ENCODE measurements at regions not wholly inside any gene's neighbourhood (a gene's known extent, or its start where the extent isn't known, plus 50 kb on each side); places are given as distances from the start of the nearest gene placed in this dataset.

DNA sequence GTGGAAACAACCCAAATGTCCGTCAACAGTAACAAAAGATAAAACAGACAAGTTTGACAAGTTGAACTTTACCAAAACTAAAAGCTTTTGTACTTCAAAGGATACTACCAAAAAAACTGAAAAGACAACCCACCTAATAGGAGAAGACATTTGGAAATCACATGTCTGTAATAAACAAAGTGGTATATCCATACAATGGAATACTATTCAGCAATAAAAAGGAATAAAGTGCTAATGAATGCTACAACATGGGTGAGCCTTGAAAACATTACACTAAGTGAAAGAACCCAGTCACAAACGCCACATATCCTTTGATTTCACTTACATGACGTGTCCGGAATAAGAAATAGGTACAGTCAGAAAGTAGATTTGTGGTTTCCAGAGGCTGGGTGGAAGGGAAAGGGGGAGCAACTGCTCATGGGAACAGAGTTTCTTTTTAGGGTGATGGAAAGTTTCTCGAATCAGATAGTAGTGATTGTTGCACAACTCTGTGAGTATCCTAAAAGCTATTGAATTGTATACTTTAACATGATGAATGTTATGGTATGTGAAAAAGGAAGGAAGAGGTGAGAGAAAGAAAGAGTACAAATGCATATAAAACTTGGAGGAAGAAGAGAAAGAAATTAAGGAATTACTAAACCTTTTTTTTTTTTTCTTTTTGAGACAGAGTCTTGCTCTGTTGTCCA, 72.7 kb upstream of the ABHD2 start:
- no TSS peak for BruUV-seq (replicated peaks)
- intact Hi-C loops (cut with micrococcal nuclease; ENCODE audit: unreplicated experiment), result no loop called here
- TF ChIP-seq, protein P1, sequence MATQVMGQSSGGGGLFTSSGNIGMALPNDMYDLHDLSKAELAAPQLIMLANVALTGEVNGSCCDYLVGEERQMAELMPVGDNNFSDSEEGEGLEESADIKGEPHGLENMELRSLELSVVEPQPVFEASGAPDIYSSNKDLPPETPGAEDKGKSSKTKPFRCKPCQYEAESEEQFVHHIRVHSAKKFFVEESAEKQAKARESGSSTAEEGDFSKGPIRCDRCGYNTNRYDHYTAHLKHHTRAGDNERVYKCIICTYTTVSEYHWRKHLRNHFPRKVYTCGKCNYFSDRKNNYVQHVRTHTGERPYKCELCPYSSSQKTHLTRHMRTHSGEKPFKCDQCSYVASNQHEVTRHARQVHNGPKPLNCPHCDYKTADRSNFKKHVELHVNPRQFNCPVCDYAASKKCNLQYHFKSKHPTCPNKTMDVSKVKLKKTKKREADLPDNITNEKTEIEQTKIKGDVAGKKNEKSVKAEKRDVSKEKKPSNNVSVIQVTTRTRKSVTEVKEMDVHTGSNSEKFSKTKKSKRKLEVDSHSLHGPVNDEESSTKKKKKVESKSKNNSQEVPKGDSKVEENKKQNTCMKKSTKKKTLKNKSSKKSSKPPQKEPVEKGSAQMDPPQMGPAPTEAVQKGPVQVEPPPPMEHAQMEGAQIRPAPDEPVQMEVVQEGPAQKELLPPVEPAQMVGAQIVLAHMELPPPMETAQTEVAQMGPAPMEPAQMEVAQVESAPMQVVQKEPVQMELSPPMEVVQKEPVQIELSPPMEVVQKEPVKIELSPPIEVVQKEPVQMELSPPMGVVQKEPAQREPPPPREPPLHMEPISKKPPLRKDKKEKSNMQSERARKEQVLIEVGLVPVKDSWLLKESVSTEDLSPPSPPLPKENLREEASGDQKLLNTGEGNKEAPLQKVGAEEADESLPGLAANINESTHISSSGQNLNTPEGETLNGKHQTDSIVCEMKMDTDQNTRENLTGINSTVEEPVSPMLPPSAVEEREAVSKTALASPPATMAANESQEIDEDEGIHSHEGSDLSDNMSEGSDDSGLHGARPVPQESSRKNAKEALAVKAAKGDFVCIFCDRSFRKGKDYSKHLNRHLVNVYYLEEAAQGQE (IDR thresholded peaks at IDR 0.05; ENCODE audit: insufficient read depth in 1 of 2, low read depth in 2 of 2, low read length in 1 of 2), result no peak
- ChIA-PET CTCF (interaction anchor here (0.6 to 0.7 kb wide), 2 partner anchors 110 to 135 kb away, joined by 3 to 8 read pairs; no protein-coding TSS in a partner anchor), POLR2A (no interaction called here)
- H3K36me3 ChIP-seq (ENCODE audit: control insufficient read depth, insufficient read depth, low read length), result no peaks in the 10 kb centered on the region
- H3K27ac ChIP-seq (ENCODE audit: low read length), result peak overlapping the region; percentile 92
- H3K4me3 ChIP-seq (ENCODE audit: low read depth in 2 of 2, low read length in 2 of 2), result no peak overlapping the region
- in situ Hi-C loops (cut with HindIII; ENCODE audit: low pct_unique_long_range_greater_than_20kb, low sequenced_read_pairs), result no loop called here
- peaks cover 32% of the 10 kb centered on the region for H3K4me1 ChIP-seq (ENCODE audit: control insufficient read depth, insufficient read depth, low read length)
- no peaks in the 10 kb centered on the region for H3K27me3 ChIP-seq (ENCODE audit: control insufficient read depth, insufficient read depth, low read length)
- ATAC-seq (no peak), DNase-seq (ENCODE audit: low read depth, low spot score) (no peak)
- peaks cover 3% of the 10 kb centered on the region; the same call in 1 of the 2 replicates for H3K9me3 ChIP-seq (ENCODE audit: control insufficient read depth, insufficient read depth, low read depth, low read length)

DNA sequence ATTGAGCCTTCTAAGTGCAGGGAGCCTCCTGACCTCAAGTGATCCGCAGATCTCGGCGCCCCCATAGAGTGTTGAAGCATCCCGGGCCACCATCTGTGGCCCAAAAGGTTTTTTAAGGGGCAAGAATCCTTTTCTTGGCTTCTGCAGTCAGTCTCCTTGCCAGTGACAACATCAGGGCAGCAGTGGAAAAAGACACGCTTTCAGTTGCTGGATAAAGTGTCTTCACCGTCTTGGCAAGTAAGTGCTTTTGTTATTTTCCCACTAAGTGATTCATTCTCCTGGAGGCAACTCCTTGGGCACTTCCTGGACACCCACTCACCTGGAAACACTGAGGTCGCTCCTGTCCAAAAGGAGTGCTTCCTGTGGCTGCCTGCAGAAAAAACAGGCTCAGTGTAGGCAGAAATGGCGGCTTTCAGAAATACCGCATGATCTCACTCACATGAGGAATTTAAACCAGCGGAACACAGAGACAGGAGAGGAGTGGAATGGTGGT, 71.7 kb upstream of the ABHD2 start:
- peak; percentile 59 for ATAC-seq
- Histone ChIP-seq H3K27ac (ENCODE audit: low read length) (peak overlapping the region; percentile 92), H3K9me3 (ENCODE audit: control insufficient read depth, insufficient read depth, low read depth, low read length) (peaks cover 3% of the 10 kb centered on the region; the same call in 1 of the 2 replicates), H3K4me3 (ENCODE audit: low read depth in 2 of 2, low read length in 2 of 2) (peak overlapping the region in 1 of 2 experiments; percentile 28; a peak in 3 of 4 replicates), H3K27me3 (ENCODE audit: control insufficient read depth, insufficient read depth, low read length) (no peaks in the 10 kb centered on the region), H3K4me1 (ENCODE audit: control insufficient read depth, insufficient read depth, low read length) (peaks cover 32% of the 10 kb centered on the region), H3K36me3 (ENCODE audit: control insufficient read depth, insufficient read depth, low read length) (no peaks in the 10 kb centered on the region)
- CTCF ChIA-PET, result interaction anchor here (0.7 to 1.0 kb wide), 2 partner anchors 52 to 112 kb away, joined by 7 to 10 read pairs; no protein-coding TSS in a partner anchor
- POLR2A ChIA-PET, result no interaction called here
- intact Hi-C loops (cut with micrococcal nuclease; ENCODE audit: unreplicated experiment), result loop anchor here (1.0 kb wide), 1 partner anchor 112 kb away; no protein-coding TSS in a partner anchor
- in situ Hi-C loops (cut with HindIII; ENCODE audit: low pct_unique_long_range_greater_than_20kb, low sequenced_read_pairs), result no loop called here
- no TSS peak for BruUV-seq (replicated peaks)
- DNase-seq (ENCODE audit: low read depth, low spot score), result no peak
- TF ChIP-seq CTCF (IDR thresholded peaks at IDR 0.05) (no peak), POLR2AphosphoS5 (IDR thresholded peaks at IDR 0.05; ENCODE audit: low read depth, low read length) (no peak)

GRCh38 chr15:89017370-89018066, 70.7 kb upstream of the ABHD2 start:
- TF ChIP-seq, protein P1 (IDR thresholded peaks at IDR 0.05; ENCODE audit: insufficient read depth in 1 of 2, low read depth in 2 of 2, low read length in 1 of 2), result no peak
- TF ChIP-seq SIN3A (IDR thresholded peaks at IDR 0.05; ENCODE audit: borderline replicate concordance, insufficient read depth, low read depth, low read length), result no peak
- peak; percentile 95 for TF ChIP-seq CTCF (IDR thresholded peaks at IDR 0.05)
- no peak for TF ChIP-seq POLR2AphosphoS5 (IDR thresholded peaks at IDR 0.05; ENCODE audit: low read depth, low read length)
- TF ChIP-seq TCF7L2 (IDR thresholded peaks at IDR 0.05; ENCODE audit: low read depth, low read length), result peak; percentile 63; the same call in 1 of the 2 replicates
- H3K27ac ChIP-seq (ENCODE audit: low read length), result peak overlapping the region; percentile 92
- ATAC-seq (peak; percentile 90), DNase-seq (ENCODE audit: low read depth, low spot score) (peak; percentile 67)
- BruUV-seq (replicated peaks), result no TSS peak
- H3K36me3 ChIP-seq (ENCODE audit: control insufficient read depth, insufficient read depth, low read length), result no peaks in the 10 kb centered on the region
- H3K9me3 ChIP-seq (ENCODE audit: control insufficient read depth, insufficient read depth, low read depth, low read length), result peaks cover 3% of the 10 kb centered on the region; the same call in 1 of the 2 replicates
- peaks cover 32% of the 10 kb centered on the region for H3K4me1 ChIP-seq (ENCODE audit: control insufficient read depth, insufficient read depth, low read length)
- peak overlapping the region; percentile 24 to 53 for H3K4me3 ChIP-seq (ENCODE audit: low read depth in 2 of 2, low read length in 2 of 2)
- ChIA-PET POLR2A (interaction anchor here (1.2 kb wide), 1 partner anchor 121 kb away, joined by 3 read pairs; no protein-coding TSS in a partner anchor), CTCF (interaction anchor here (0.8 to 1.0 kb wide), 2 partner anchors 113 to 115 kb away, joined by 6 to 10 read pairs; no protein-coding TSS in a partner anchor)
- intact Hi-C loops (cut with micrococcal nuclease; ENCODE audit: unreplicated experiment), result loop anchor here (1.0 kb wide), 1 partner anchor 113 kb away; no protein-coding TSS in a partner anchor
- in situ Hi-C loops (cut with HindIII; ENCODE audit: low pct_unique_long_range_greater_than_20kb, low sequenced_read_pairs), result no loop called here
- H3K27me3 ChIP-seq (ENCODE audit: control insufficient read depth, insufficient read depth, low read length), result no peaks in the 10 kb centered on the region

Data from Panc1 (cell line).